ENCODE measurements at regions not wholly inside any gene's neighbourhood (a gene's known extent, or its start where the extent isn't known, plus 50 kb on each side); places are given as distances from the start of the nearest gene placed in this dataset.

DNA sequence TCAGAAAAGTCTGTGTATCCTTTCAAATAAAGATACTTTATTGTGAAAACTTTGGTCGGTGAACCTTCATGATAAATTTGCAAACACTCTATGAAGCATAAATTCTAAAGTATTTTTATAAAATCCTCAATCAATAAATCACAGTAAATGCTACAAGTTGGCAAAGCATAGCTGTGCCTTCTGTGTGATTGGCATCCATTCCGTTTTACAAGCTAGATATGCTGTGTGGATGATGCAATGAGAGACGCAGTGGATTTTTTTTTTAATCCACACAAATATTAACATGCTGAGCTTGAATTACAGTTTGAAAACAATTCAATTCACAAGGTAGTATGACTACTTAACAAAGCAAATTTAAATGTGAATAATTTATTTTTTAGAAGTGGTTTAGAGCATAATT is 937.2 kb downstream of the ZPLD1 start:
- Mint-ChIP-seq H3K36me3 (ENCODE audit: low read depth) (no peaks in the 10 kb centered on the region), H3K9me3 (no peaks in the 10 kb centered on the region), H3K27ac (no peak overlapping the region), H3K4me1 (no peaks in the 10 kb centered on the region), H3K4me3 (no peak overlapping the region), H3K27me3 (ENCODE audit: low read depth) (no peaks in the 10 kb centered on the region)
- TF ChIP-seq, protein P1, sequence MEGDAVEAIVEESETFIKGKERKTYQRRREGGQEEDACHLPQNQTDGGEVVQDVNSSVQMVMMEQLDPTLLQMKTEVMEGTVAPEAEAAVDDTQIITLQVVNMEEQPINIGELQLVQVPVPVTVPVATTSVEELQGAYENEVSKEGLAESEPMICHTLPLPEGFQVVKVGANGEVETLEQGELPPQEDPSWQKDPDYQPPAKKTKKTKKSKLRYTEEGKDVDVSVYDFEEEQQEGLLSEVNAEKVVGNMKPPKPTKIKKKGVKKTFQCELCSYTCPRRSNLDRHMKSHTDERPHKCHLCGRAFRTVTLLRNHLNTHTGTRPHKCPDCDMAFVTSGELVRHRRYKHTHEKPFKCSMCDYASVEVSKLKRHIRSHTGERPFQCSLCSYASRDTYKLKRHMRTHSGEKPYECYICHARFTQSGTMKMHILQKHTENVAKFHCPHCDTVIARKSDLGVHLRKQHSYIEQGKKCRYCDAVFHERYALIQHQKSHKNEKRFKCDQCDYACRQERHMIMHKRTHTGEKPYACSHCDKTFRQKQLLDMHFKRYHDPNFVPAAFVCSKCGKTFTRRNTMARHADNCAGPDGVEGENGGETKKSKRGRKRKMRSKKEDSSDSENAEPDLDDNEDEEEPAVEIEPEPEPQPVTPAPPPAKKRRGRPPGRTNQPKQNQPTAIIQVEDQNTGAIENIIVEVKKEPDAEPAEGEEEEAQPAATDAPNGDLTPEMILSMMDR (IDR thresholded peaks at IDR 0.05; ENCODE audit: unreplicated experiment in 3 of 3): no peak

DNA sequence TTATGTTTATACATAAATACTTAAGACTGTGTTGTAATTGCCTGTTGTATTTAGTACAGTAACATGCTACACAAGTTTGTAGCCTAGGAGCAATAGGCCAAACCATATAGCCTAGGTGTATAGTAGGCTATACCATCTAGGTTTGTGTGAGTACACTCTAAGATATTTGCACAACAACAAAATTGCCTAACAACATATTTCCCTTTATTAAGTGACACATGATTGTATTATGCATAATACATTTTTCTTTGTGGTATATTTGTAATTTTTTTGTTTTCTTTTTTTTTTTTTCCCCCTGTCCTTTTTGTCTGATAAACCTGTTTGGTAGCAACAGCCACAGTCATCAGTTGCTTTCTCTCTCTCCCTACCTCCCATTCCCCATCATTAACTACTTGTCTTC is 945.6 kb downstream of the ZPLD1 start:
- Mint-ChIP-seq H3K4me1 (no peaks in the 10 kb centered on the region), H3K27ac (no peak overlapping the region), H3K4me3 (no peak overlapping the region), H3K36me3 (ENCODE audit: low read depth) (no peaks in the 10 kb centered on the region), H3K27me3 (ENCODE audit: low read depth) (no peaks in the 10 kb centered on the region), H3K9me3 (no peaks in the 10 kb centered on the region)
- TF ChIP-seq, protein P1 (IDR thresholded peaks at IDR 0.05; ENCODE audit: unreplicated experiment in 3 of 3): no peak

DNA sequence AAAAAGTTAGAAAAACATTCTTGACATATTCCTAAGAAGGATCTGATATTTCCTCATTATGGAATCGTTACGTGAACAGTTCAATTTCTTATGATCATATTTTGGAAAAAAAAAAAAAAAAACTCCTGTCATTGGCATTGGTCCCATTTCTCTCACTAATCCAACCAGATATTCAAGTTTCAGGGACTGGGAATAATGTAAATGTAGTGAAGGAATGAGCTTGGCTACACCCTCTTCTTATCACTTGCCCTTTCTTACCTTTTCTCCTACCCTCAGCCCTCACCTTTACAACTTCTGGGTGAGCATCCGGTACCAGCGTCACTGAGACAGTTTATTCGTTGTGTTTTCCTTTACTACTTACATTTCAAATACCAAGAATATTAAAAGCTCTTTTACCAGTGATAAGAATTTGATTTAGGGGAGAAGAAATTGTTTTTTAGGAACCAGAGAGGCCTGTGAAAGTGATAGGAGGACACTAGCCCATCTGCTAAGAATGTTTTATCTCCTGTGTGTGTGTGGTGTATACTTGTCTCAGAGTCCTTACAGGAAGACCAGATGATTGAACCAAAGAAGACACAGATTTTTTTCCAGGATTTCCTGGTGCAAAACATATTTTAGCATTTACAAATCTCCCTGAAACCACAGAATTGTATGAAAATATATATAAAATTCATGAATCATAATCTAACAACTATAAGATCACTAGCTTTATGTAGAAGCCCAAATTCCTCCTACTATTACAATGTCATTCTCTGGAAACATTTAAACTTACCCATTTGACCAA is 946.7 kb downstream of the ZPLD1 start:
- TF ChIP-seq, protein P1 (IDR thresholded peaks at IDR 0.05; ENCODE audit: unreplicated experiment in 3 of 3): no peak
- Mint-ChIP-seq H3K36me3 (ENCODE audit: low read depth) (no peaks in the 10 kb centered on the region), H3K27ac (no peak overlapping the region), H3K4me1 (no peaks in the 10 kb centered on the region), H3K27me3 (ENCODE audit: low read depth) (no peaks in the 10 kb centered on the region), H3K4me3 (no peak overlapping the region), H3K9me3 (no peaks in the 10 kb centered on the region)

DNA sequence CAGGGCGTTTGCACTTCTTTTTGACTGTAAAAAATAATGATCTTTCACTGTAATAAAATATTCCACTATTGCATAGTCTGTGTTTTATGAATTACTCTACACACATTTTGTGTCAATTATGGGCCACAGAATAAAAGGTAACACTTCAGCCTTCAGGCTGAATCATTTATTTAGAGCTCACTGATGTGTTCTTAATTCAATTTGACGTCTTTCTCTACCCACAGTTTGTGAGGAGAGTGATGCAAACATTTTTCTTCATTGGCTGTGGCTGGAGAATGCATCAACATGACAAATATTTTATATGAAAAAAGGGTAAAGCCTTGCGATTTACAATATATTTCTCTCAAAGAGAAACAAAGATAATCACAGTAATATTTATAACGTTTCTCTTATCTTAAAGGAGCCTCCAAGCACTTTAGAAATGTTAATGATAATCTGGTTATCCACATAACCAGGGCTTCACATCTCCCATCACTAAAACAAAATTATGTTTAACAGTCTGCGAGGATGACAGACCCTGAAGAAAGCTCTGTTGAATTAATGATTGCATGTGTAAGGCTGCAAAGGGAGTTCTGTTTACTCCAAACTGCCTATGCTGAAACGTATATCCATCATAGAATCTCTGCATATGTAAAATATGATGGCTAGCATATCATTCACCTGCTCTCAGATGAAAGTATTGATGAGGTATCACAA is 951.3 kb downstream of the ZPLD1 start:
- Mint-ChIP-seq H3K4me3 (no peak overlapping the region), H3K9me3 (no peaks in the 10 kb centered on the region), H3K27me3 (ENCODE audit: low read depth) (no peaks in the 10 kb centered on the region), H3K36me3 (ENCODE audit: low read depth) (no peaks in the 10 kb centered on the region), H3K4me1 (peaks cover 4% of the 10 kb centered on the region), H3K27ac (no peak overlapping the region)
- TF ChIP-seq, protein P1 (IDR thresholded peaks at IDR 0.05; ENCODE audit: unreplicated experiment in 3 of 3): no peak

DNA sequence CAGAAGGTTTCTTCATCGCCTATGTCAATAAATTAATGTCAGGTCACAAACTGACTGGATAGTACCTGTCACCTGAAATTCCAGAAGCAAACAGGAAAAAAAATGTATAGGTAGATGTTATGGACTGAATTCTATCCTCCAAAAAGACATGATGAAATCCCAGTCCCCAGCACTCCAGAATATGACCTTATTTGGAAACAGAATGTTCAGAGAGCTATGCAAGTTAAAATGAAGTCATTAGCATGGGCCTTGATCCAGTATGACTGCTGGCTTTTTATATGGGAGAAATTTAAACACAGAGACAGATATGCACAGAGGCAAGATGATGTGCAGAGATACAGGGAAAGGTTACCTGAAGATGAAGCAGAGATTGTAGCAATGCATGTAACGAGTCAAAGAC is 953.4 kb downstream of the ZPLD1 start:
- peak overlapping the region in 2 of 3 experiments; percentile 27 to 68 for H3K27ac Mint-ChIP-seq
- H3K4me3 Mint-ChIP-seq: no peak overlapping the region
- no peaks in the 10 kb centered on the region for H3K9me3 Mint-ChIP-seq
- H3K27me3 Mint-ChIP-seq (ENCODE audit: low read depth): no peaks in the 10 kb centered on the region
- TF ChIP-seq, protein P1 (IDR thresholded peaks at IDR 0.05; ENCODE audit: unreplicated experiment in 3 of 3): no peak
- H3K36me3 Mint-ChIP-seq (ENCODE audit: low read depth): no peaks in the 10 kb centered on the region
- peaks cover 4% of the 10 kb centered on the region for H3K4me1 Mint-ChIP-seq
